ENCODE measurements at regions not wholly inside any gene's neighbourhood (a gene's known extent, or its start where the extent isn't known, plus 50 kb on each side); places are given as distances from the start of the nearest gene placed in this dataset.

DNA sequence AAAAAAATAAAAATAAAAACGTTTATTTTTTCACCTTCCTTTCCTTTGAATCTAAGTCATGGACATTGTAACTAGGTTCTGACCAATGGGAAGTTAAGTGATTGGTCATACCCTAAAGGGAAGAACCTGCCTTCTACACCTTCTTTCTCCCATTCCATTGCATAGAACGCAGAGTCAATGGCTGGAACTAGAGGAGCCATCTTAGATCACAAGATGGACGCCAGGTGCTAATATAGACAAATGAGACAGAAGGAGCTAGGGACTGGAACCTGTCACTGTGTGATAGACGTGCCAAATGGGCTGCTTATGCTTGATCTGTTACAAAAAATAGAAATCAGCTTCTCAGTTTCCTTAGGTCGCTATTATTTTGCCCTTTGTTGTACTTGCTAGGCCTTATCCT is 606.6 kb downstream of the MED13L start:
- Histone ChIP-seq H3K4me2 (ENCODE audit: low read length) (no peak overlapping the region), H4K20me1 (ENCODE audit: insufficient read depth, low read length) (no peaks in the 10 kb centered on the region), H3K27ac (ENCODE audit: low read depth, low read length, poor library complexity, severe bottlenecking) (no peak overlapping the region), H3K79me2 (ENCODE audit: insufficient read depth, low read length) (no peaks in the 10 kb centered on the region), H3F3A (ENCODE audit: insufficient read depth, low read length) (no peaks in the 10 kb centered on the region), H3K4me1 (ENCODE audit: insufficient read depth, low read length, severe bottlenecking) (no peaks in the 10 kb centered on the region), H3K9me2 (ENCODE audit: low read depth, low read length) (no peaks in the 10 kb centered on the region), H3K4me3 (ENCODE audit: low read depth, low read length, poor library complexity, severe bottlenecking) (no peak overlapping the region), H2AFZ (ENCODE audit: low read length) (no peak overlapping the region), H3K27me3 (ENCODE audit: insufficient read depth, low read length) (no peaks in the 10 kb centered on the region), H3K9ac (ENCODE audit: low read length) (no peak overlapping the region), H3K36me3 (ENCODE audit: insufficient read depth, low read length) (no peaks in the 10 kb centered on the region), H3K9me3 (ENCODE audit: low read length) (no peaks in the 10 kb centered on the region)
- no peak for TF ChIP-seq EZH2 (IDR thresholded peaks at IDR 0.05; ENCODE audit: borderline replicate concordance, low read length)
- TF ChIP-seq, protein P1, sequence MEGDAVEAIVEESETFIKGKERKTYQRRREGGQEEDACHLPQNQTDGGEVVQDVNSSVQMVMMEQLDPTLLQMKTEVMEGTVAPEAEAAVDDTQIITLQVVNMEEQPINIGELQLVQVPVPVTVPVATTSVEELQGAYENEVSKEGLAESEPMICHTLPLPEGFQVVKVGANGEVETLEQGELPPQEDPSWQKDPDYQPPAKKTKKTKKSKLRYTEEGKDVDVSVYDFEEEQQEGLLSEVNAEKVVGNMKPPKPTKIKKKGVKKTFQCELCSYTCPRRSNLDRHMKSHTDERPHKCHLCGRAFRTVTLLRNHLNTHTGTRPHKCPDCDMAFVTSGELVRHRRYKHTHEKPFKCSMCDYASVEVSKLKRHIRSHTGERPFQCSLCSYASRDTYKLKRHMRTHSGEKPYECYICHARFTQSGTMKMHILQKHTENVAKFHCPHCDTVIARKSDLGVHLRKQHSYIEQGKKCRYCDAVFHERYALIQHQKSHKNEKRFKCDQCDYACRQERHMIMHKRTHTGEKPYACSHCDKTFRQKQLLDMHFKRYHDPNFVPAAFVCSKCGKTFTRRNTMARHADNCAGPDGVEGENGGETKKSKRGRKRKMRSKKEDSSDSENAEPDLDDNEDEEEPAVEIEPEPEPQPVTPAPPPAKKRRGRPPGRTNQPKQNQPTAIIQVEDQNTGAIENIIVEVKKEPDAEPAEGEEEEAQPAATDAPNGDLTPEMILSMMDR (IDR thresholded peaks at IDR 0.05; ENCODE audit: low read length): no peak

DNA sequence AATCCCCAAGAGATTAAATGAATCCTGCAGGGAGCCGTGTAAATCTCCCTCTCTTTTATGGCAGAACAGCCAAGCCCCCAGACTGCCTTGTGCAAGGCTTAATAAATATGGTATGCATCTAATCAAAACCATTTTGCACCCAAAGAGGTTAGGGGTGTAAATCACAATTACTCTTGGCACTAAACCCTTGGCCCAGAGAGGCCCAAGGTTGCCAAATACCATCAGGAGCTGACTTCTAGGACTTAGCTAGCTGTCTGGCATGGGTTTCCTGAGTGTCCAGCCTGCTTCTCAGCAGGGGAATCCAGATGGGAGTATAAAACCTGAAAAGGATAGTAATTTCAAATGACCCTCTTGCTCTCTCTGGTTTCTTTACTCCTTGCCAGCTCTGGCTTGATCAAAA is 610.4 kb downstream of the MED13L start:
- no peak for TF ChIP-seq EZH2 (IDR thresholded peaks at IDR 0.05; ENCODE audit: borderline replicate concordance, low read length)
- TF ChIP-seq, protein P1 (IDR thresholded peaks at IDR 0.05; ENCODE audit: low read length): no peak
- no peak overlapping the region for H3K4me3 ChIP-seq (ENCODE audit: low read depth, low read length, poor library complexity, severe bottlenecking)
- no peaks in the 10 kb centered on the region for H3K9me3 ChIP-seq (ENCODE audit: low read length)
- H3K9me2 ChIP-seq (ENCODE audit: low read depth, low read length): no peaks in the 10 kb centered on the region
- no peaks in the 10 kb centered on the region for H3K4me1 ChIP-seq (ENCODE audit: insufficient read depth, low read length, severe bottlenecking)
- no peak overlapping the region for H3K9ac ChIP-seq (ENCODE audit: low read length)
- H3K27me3 ChIP-seq (ENCODE audit: insufficient read depth, low read length): no peaks in the 10 kb centered on the region
- no peak overlapping the region for H3K4me2 ChIP-seq (ENCODE audit: low read length)
- no peaks in the 10 kb centered on the region for H4K20me1 ChIP-seq (ENCODE audit: insufficient read depth, low read length)
- H3K36me3 ChIP-seq (ENCODE audit: insufficient read depth, low read length): no peaks in the 10 kb centered on the region
- H3K27ac ChIP-seq (ENCODE audit: low read depth, low read length, poor library complexity, severe bottlenecking): no peak overlapping the region
- no peak overlapping the region for H2AFZ ChIP-seq (ENCODE audit: low read length)
- no peaks in the 10 kb centered on the region for H3K79me2 ChIP-seq (ENCODE audit: insufficient read depth, low read length)
- no peaks in the 10 kb centered on the region for H3F3A ChIP-seq (ENCODE audit: insufficient read depth, low read length)

DNA sequence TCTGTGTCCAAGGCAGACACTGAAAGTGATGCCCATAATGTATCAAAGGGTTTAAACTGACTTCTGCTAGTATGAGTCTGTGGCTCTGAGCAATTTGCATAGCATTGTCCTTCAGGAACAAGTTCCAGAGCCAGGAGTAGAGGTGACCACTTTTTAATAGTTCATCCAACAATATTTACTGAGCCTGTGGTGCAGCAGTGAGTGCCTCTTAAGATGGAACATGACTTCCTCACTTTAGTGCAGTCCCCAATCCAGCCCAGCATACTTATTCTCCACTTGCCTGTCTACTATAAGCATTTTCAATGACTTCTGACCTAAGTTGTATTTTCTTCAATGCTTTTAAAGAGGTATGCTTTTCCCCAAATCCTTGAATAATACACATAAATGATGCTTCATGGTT is 611.3 kb downstream of the MED13L start:
- no peak overlapping the region for H3K4me2 ChIP-seq (ENCODE audit: low read length)
- H3F3A ChIP-seq (ENCODE audit: insufficient read depth, low read length): no peaks in the 10 kb centered on the region
- no peak overlapping the region for H3K4me3 ChIP-seq (ENCODE audit: low read depth, low read length, poor library complexity, severe bottlenecking)
- H3K27me3 ChIP-seq (ENCODE audit: insufficient read depth, low read length): no peaks in the 10 kb centered on the region
- no peak overlapping the region for H3K27ac ChIP-seq (ENCODE audit: low read depth, low read length, poor library complexity, severe bottlenecking)
- H3K36me3 ChIP-seq (ENCODE audit: insufficient read depth, low read length): no peaks in the 10 kb centered on the region
- TF ChIP-seq EZH2 (IDR thresholded peaks at IDR 0.05; ENCODE audit: borderline replicate concordance, low read length): no peak
- TF ChIP-seq, protein P1 (IDR thresholded peaks at IDR 0.05; ENCODE audit: low read length): no peak
- no peak overlapping the region for H2AFZ ChIP-seq (ENCODE audit: low read length)
- H3K9ac ChIP-seq (ENCODE audit: low read length): no peak overlapping the region
- H4K20me1 ChIP-seq (ENCODE audit: insufficient read depth, low read length): no peaks in the 10 kb centered on the region
- no peaks in the 10 kb centered on the region for H3K9me2 ChIP-seq (ENCODE audit: low read depth, low read length)
- H3K79me2 ChIP-seq (ENCODE audit: insufficient read depth, low read length): no peaks in the 10 kb centered on the region
- H3K4me1 ChIP-seq (ENCODE audit: insufficient read depth, low read length, severe bottlenecking): no peaks in the 10 kb centered on the region
- no peaks in the 10 kb centered on the region for H3K9me3 ChIP-seq (ENCODE audit: low read length)

All from OCI-LY1 (cell line).